Esophagus mucosa (tissue), 1 donor: ENCODE measurements at regions not wholly inside any gene's neighbourhood (a gene's known extent, or its start where the extent isn't known, plus 50 kb on each side); places are given as distances from the start of the nearest gene placed in this dataset.
A peak's percentile ranks its signal among the peaks of the same experiment; 100 is the strongest.

Experiments
- ATAC-seq: fragments of 200-7000 bp; cut with Tn5 transposase; one replicate; pipeline ENCODE4 v1.9.1; 2020
- donor health status: DM: yes; HTN: yes; CAD: no.

DNA sequence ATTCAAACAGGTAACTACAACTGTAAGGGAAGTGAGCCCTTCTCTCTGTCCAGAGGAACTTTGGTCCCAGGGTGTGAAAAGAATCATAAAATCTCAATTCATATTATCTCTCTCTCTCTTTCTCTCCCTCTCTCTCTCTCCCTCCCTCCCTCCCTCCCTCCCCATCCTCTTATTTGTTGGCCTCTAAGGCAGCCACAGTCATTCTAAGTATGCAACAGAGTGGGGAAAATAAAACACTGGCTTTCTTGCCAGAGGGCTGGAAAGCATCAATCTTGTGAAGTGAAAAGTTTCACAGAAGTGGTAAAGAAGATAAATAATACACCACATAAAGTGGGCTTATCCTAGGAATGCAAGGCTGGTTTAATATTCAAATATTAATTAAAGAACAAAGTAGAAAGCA, 95.6 kb upstream of the KCNH7 start:
- ATAC-seq, result no peak

DNA sequence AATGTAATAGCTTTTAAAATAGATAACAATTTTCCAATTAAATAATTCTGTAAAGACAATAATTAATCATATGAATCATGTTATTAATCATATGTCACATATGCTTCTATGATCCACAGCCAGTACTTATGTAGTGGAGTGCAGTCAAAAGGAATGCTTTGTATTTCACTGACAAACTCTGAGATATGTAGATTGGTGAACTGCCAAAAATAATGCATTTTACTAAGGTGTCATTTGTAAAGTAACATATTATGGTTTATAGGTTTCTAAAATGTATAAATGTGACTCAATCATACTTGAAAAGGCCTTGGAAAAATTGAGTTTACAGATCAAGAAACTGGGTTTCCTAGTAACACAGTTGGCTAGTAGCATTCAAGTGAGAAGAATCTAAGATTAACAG, 93.8 kb upstream of the KCNH7 start:
- no peak for ATAC-seq

GRCh38 chr2:162929571-162929970, 91.0 kb upstream of the KCNH7 start:
- ATAC-seq, result no peak

GRCh38 chr2:162928356-162928755, 89.8 kb upstream of the KCNH7 start:
- no peak for ATAC-seq

GRCh38 chr2:162926907-162927306, 88.3 kb upstream of the KCNH7 start:
- no peak for ATAC-seq

DNA sequence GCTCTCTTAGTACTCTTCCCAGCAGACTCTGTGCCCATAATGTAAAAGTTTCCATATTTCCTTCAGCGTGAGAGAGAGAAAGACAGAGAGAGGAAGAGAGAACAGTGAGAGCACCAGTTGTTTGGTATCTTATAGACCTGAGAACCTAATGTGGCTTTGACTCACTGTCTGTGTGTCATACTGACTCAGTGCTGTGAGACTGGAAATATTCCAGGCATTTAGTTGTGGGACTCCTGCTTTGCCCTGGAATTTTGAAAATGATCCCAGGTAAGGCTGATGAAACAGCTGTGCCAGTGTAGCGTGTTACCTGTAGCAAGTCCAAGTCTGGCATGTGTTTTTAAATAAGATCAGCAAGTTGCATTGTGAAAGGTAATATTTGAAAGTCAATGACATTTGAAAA, 87.9 kb upstream of the KCNH7 start:
- ATAC-seq, result peak; percentile 62

DNA sequence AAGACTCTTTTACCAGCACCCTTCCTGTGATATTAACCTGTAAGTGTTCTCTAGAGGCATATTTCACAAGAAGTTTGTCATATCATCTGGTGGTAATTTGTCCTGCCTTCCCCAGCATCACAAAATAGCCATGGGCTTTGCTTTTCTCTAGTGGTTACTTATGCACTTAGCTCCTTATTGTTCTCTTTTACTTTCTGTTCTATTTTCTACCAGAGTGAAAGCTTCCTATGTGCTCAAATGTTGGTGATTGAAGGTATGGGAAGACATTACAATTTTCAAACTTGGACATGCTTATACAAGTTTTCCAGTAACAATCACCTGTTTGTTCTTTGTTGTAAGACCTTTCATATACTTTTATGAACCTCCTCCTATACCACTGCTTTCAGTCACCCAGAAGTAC, 87.0 kb upstream of the KCNH7 start:
- no peak for ATAC-seq

GRCh38 chr2:162919111-162919510, 80.5 kb upstream of the KCNH7 start:
- ATAC-seq, result no peak

DNA sequence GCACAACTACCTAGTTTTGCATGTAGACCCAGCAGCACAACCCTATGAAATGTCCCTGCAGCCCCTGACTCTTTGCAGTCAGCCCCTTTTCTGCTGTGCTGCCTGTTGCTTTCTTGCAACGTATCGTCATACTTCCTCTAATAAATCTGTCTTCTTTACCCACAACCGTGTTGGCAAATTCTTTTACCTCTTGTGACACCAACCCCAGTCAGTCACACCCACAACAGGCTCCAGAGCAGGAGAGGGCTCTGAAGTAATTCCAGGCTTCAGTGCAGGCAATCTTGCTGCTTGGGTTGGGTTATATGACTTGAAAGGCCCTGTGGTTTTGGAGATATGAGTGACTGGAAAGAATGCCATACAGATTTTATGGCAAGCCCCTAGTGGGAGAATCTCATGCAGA, 79.1 kb upstream of the KCNH7 start:
- ATAC-seq, result no peak

- no peak for ATAC-seq
Measured at GRCh38 chr2:162916286-162916801, 77.8 kb upstream of the KCNH7 start.

- no peak for ATAC-seq
Measured at GRCh38 chr2:162915858-162916257, 77.3 kb upstream of the KCNH7 start.

DNA sequence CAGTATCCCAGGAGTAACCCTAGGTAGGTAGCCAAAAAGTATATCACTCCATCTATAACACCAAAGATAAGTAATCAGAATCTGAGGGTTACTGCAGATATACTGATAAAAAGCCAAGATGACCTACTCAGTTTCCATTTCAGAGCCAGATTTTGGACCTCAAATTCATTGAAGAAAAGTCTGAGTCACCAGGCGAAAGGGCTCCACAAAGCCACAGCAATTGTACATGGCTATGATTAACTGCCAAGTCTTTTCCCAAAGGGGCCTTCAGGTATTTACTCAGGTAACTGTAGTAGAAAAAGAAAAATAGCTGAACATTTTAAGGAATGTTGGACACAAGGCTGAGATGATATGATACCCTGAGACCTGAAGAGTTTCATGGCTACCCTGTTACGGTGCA, 75.6 kb upstream of the KCNH7 start:
- no peak for ATAC-seq

- no peak for ATAC-seq
Measured at GRCh38 chr2:162912787-162913186, 74.2 kb upstream of the KCNH7 start.

- ATAC-seq, result no peak
Measured at GRCh38 chr2:162908567-162908966, 70.0 kb upstream of the KCNH7 start.

- no peak for ATAC-seq
Measured at GRCh38 chr2:162890690-162891311, 52.2 kb upstream of the KCNH7 start.

DNA sequence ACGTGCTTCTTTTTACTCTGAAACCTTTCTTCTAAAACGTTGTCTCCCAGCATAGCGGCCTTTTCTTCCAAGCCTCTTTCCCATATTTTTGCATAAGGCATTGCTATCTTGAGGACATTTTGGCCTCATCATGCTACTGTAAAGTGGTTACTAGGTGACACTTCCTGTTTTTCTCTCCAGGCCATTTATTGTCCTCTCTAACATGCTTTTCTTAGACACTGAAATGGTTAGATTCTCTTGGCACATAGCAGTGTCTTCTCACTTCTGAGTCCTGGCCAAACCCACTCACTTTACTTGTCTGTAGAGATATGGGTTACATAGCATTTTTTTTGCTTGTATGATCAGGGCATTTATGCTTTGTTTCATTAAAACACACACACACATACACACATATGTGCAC, 50.1 kb upstream of the KCNH7 start:
- no peak for ATAC-seq
